ENCODE measurements at regions not wholly inside any gene's neighbourhood (a gene's known extent, or its start where the extent isn't known, plus 50 kb on each side); places are given as distances from the start of the nearest gene placed in this dataset.

DNA sequence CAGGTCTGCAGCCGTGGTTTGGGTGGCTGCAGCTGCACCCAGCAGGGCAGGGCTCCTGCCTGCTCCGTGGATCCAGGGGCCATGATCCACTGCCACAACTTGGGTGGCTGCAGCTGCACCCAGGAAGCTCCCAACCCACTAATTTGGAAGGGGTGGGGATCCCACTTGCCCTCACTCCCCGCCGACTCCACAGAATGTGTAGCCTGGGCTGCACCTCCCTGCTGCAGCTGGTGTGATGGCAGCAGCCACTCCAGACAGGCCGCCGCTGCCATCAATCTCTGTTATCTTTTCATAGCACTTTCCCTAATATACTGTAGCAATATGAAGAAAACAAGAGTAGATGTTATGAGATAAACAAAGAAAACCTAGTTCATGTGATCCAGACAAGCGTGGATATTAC, 137.8 kb upstream of the CNTN3 start:
- Histone ChIP-seq H3K27ac (no peak overlapping the region), H3K4me3 (ENCODE audit: low read depth, low read length) (no peak overlapping the region), H3K36me3 (no peaks in the 10 kb centered on the region), H3K27me3 (ENCODE audit: insufficient read depth, low read depth, severe bottlenecking) (no peaks in the 10 kb centered on the region), H3K9me3 (ENCODE audit: severe bottlenecking) (no peaks in the 10 kb centered on the region)
- DNase-seq: no peak
- TF ChIP-seq, protein P1, sequence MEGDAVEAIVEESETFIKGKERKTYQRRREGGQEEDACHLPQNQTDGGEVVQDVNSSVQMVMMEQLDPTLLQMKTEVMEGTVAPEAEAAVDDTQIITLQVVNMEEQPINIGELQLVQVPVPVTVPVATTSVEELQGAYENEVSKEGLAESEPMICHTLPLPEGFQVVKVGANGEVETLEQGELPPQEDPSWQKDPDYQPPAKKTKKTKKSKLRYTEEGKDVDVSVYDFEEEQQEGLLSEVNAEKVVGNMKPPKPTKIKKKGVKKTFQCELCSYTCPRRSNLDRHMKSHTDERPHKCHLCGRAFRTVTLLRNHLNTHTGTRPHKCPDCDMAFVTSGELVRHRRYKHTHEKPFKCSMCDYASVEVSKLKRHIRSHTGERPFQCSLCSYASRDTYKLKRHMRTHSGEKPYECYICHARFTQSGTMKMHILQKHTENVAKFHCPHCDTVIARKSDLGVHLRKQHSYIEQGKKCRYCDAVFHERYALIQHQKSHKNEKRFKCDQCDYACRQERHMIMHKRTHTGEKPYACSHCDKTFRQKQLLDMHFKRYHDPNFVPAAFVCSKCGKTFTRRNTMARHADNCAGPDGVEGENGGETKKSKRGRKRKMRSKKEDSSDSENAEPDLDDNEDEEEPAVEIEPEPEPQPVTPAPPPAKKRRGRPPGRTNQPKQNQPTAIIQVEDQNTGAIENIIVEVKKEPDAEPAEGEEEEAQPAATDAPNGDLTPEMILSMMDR (IDR thresholded peaks at IDR 0.05; ENCODE audit: low read depth, low read length): no peak

DNA sequence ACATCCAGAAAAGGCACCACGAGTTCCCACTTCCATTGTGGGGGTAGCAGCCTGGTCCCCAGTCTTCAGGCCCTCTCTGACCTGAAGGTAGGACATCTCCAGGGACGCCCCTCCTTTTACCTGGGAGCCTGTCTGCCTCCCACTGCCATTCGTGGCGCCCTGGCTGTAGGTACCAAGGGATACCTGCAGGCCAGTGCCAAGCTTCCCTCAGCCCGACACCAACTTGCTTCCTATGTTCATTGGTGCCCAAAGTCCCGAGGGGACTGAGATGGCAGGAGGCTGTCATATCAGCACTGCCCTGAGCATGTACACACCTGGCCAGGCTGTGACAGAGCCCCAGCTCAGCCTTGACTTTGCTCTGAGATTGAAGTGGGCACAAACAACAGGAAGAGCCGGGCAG, 137.3 kb upstream of the CNTN3 start:
- Histone ChIP-seq H3K4me3 (ENCODE audit: low read depth, low read length) (no peak overlapping the region), H3K36me3 (no peaks in the 10 kb centered on the region), H3K9me3 (ENCODE audit: severe bottlenecking) (no peaks in the 10 kb centered on the region), H3K27me3 (ENCODE audit: insufficient read depth, low read depth, severe bottlenecking) (no peaks in the 10 kb centered on the region), H3K27ac (no peak overlapping the region)
- TF ChIP-seq, protein P1 (IDR thresholded peaks at IDR 0.05; ENCODE audit: low read depth, low read length): no peak
- DNase-seq: no peak

DNA sequence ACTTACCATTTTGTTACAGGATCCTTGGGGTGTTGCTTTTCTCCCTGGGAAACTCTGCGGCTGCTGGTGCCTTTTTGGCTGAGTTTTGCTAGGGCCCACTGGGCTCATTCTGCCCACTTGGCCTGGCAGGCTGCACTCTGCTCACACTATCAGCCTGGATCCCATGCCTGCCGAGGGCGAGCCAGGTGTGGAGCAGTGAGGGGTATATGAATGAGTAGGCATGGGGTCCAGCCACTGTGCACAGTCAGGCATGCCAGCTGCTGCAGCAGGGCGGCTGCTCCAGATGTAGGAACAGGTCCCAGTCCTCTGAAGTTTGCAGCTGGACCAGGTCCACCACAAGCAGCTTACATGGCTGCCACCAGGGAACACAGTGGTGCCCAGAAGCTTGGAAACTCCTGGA, 136.4 kb upstream of the CNTN3 start:
- no peak for DNase-seq
- H3K27ac ChIP-seq: no peak overlapping the region
- TF ChIP-seq, protein P1 (IDR thresholded peaks at IDR 0.05; ENCODE audit: low read depth, low read length): no peak
- no peaks in the 10 kb centered on the region for H3K36me3 ChIP-seq
- no peak overlapping the region for H3K4me3 ChIP-seq (ENCODE audit: low read depth, low read length)
- H3K9me3 ChIP-seq (ENCODE audit: severe bottlenecking): no peaks in the 10 kb centered on the region
- no peaks in the 10 kb centered on the region for H3K27me3 ChIP-seq (ENCODE audit: insufficient read depth, low read depth, severe bottlenecking)

DNA sequence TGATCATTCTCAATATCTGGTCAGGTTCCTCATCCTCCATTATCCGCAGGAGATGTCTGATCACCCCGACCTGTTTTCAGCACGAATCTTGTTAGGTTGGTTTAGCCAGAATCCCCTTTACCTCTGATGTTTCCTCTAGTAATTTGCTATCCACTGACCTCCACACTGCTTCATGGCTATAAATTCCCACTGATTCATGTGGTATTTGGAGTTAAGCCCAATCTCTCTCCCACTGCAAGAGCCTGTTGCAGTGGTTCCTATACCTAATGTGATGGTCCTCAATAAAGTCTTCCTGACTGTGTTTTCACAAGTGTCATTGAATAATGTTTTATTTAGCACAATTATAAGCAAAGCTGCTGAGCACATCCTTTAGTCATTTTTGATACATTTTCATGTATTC, 124.8 kb upstream of the CNTN3 start:
- Histone ChIP-seq H3K36me3 (no peaks in the 10 kb centered on the region), H3K9me3 (ENCODE audit: severe bottlenecking) (no peaks in the 10 kb centered on the region), H3K27me3 (ENCODE audit: insufficient read depth, low read depth, severe bottlenecking) (no peaks in the 10 kb centered on the region), H3K4me3 (ENCODE audit: low read depth, low read length) (no peak overlapping the region), H3K27ac (no peak overlapping the region)
- no peak for DNase-seq
- TF ChIP-seq, protein P1 (IDR thresholded peaks at IDR 0.05; ENCODE audit: low read depth, low read length): no peak

DNA sequence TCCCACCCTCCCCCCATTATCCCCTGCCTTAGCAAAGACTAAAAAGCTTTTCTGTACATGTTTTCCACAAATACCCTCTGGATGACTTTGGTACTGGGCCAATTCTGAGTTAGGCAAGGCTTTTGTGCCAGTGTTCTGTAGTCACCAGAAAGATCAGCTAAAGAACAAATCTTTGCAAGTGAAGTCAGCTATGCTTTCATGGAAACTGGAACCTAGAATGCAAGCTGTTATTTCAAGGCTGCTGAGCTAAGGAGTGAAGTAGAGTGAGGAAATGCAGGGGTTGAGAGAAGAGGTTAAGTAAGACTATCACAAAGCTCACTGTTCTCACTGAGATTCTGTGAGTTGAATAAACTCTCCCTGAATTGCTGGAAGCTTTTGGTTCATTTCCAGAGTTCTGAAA, 107.8 kb upstream of the CNTN3 start:
- H3K27ac ChIP-seq: no peak overlapping the region
- no peak overlapping the region for H3K4me3 ChIP-seq (ENCODE audit: low read depth, low read length)
- DNase-seq: no peak
- TF ChIP-seq, protein P1 (IDR thresholded peaks at IDR 0.05; ENCODE audit: low read depth, low read length): no peak
- H3K27me3 ChIP-seq (ENCODE audit: insufficient read depth, low read depth, severe bottlenecking): no peaks in the 10 kb centered on the region
- H3K9me3 ChIP-seq (ENCODE audit: severe bottlenecking): no peaks in the 10 kb centered on the region
- no peaks in the 10 kb centered on the region for H3K36me3 ChIP-seq

DNA sequence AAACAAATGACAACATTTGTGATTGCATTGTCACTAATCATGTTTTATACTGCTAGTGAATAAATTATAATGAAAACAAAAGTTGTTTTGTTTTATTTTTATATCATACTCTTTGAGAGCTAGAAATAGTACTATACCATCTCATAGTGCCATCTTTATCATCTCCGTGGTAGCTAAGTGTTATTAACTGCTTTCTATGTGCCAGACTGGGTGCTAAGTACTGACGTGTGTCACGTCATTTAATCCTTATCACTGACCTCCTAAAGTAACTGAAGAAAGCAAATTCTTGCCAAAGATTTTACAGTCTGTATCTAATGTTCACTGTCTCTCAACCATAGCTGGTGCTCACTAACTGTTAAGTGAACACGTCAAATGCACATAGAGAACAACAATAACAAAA, 99.5 kb upstream of the CNTN3 start:
- H3K9me3 ChIP-seq (ENCODE audit: severe bottlenecking): no peaks in the 10 kb centered on the region
- no peak overlapping the region for H3K27ac ChIP-seq
- no peak overlapping the region for H3K4me3 ChIP-seq (ENCODE audit: low read depth, low read length)
- DNase-seq: no peak
- no peaks in the 10 kb centered on the region for H3K27me3 ChIP-seq (ENCODE audit: insufficient read depth, low read depth, severe bottlenecking)
- TF ChIP-seq, protein P1 (IDR thresholded peaks at IDR 0.05; ENCODE audit: low read depth, low read length): no peak
- H3K36me3 ChIP-seq: no peaks in the 10 kb centered on the region
